A673 (cell line): ENCODE measurements at regions not wholly inside any gene's neighbourhood (a gene's known extent, or its start where the extent isn't known, plus 50 kb on each side); places are given as distances from the start of the nearest gene placed in this dataset.

Experiments used
- BruUV-seq: library from RNA; stranded (reverse); fragments of 400-500 nt; replicated peaks from 2 replicates; lab custom pipeline; 2021; lab: Mats Ljungman, UMichigan
- CTCF ChIA-PET: fragments of 300-600 bp; sonication (Branson Sonifier 250); formaldehyde crosslinking; loops from one replicate; lab custom pipeline; 2022; ENCODE audit warnings: antibody characterized with exemption; lab: Charles Lee
- POLR2A ChIA-PET: fragments of 300-600 bp; sonication (Branson Sonifier 250); formaldehyde crosslinking; loops from one replicate; lab custom pipeline; 2022; ENCODE audit warnings: antibody characterized with exemption; ENCODE audit not compliant: low non-redundant PET; lab: Charles Lee
- DNase-seq: peaks from one replicate; pipeline ENCODE4 v3.0.0-alpha.2; 2015; ENCODE audit warnings: low spot score
- H3K27ac ChIP-seq: fragments of 200-600 bp; sonication (generic); 2 replicates; pipeline ENCODE4 v1.5.1; 2016; ENCODE audit warnings: mixed run types, low read depth, mild to moderate bottlenecking, mixed read lengths, antibody characterized with exemption, low read length; ENCODE audit not compliant: poor library complexity, severe bottlenecking
- H3K27me3 ChIP-seq: fragments of 200-600 bp; sonication (generic); replicated peaks from 2 replicates; pipeline ENCODE4 v1.6.1; 2017; ENCODE audit warnings: mixed run types, low read depth, mild to moderate bottlenecking, mixed read lengths, antibody characterized with exemption, low read length; ENCODE audit not compliant: insufficient read depth, poor library complexity
- H3K36me3 ChIP-seq: fragments of 200-600 bp; sonication (generic); 2 replicates; pipeline ENCODE4 v1.6.1; 2016; ENCODE audit warnings: mixed run types, mild to moderate bottlenecking, mixed read lengths, antibody characterized with exemption, low read length; ENCODE audit not compliant: insufficient read depth, poor library complexity, severe bottlenecking
- H3K4me1 ChIP-seq: fragments of 200-600 bp; sonication (generic); 2 replicates; pipeline ENCODE4 v1.6.1; 2017; ENCODE audit warnings: mixed run types, mild to moderate bottlenecking, mixed read lengths, antibody characterized with exemption, low read length; ENCODE audit not compliant: insufficient read depth, poor library complexity, severe bottlenecking
- H3K4me3 ChIP-seq: fragments of 200-600 bp; sonication (generic); 2 replicates; pipeline ENCODE4 v1.5.1; 2016; ENCODE audit warnings: low read depth, mixed run types, mild to moderate bottlenecking, mixed read lengths, low read length; ENCODE audit not compliant: poor library complexity, severe bottlenecking
- H3K9me3 ChIP-seq: fragments of 200-600 bp; sonication (generic); 2 replicates; pipeline ENCODE4 v1.6.1; 2016; ENCODE audit warnings: mixed run types, low read depth, mild to moderate bottlenecking, mixed read lengths, antibody characterized with exemption, low read length; ENCODE audit not compliant: poor library complexity, severe bottlenecking
- EZH2 ChIP-seq: fragments of 200-600 bp; sonication (generic); IDR thresholded peaks from 2 replicates; pipeline ENCODE4 v1.6.1; 2017; ENCODE audit warnings: borderline replicate concordance, low read depth, mild to moderate bottlenecking, mixed read lengths, antibody characterized with exemption, low read length; ENCODE audit not compliant: poor library complexity, severe bottlenecking
- intact Hi-C: fragments of 100-400 bp; cut with micrococcal nuclease; formaldehyde crosslinking; loops from one replicate; pipeline ENCODE4 v1.10.0; 2022; ENCODE audit not compliant: unreplicated experiment
- TF ChIP-seq, protein P1 (sequence below): fragments of 300-800, 200-600 bp; sonication (generic); conservative IDR thresholded peaks from 2 replicates; pipeline ENCODE4 v1.5.1; 2017; ENCODE audit warnings: low read depth, mild to moderate bottlenecking, antibody characterized with exemption, low read length, moderate library complexity, mixed read lengths

DNA sequence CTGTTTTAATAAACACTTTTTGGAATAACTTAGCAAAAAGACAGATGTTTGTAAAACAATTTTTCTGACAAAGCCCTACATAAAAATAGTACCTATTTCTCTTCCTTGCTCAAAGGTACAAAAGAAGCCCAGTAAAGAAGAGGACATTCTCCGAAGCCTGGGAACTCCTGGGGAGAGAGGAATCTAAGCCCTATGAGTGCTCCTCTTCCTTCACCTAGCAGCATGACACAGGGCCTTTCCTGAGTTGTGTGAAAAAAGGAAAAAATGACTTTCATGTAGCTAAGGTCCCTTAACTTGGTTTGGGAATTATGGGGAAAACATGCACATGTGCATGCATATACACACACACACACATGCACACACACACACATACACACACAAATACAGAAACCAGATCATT lies 586.9 kb downstream of the TMA16 start:
- CTCF ChIA-PET: no interaction called here
- BruUV-seq: no TSS peak

DNA sequence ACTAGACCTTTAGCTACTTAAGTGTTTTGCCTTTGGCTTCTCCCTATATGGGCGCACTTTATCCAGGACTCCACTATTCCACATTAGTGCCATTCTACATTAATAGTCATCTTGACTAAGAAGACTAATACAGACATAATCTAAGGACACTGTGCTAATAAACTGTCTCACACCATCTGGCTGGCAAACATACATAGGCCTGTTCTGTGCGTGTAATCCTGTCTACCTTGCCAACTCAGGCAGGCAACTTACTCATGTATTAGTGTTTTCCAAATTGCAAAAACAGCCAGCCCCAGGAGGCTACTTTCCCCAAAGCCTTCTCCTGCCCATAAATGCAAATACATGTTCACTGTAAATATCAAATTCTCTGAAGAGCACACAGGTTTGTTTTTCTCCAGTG lies 587.3 kb downstream of the TMA16 start:
- H3K4me1 ChIP-seq: peaks cover 11% of the 10 kb centered on the region
- POLR2A ChIA-PET: no interaction called here
- no peak for DNase-seq
- H3K36me3 ChIP-seq: no peaks in the 10 kb centered on the region
- H3K27ac ChIP-seq: peak overlapping the region; percentile 44
- H3K9me3 ChIP-seq: no peaks in the 10 kb centered on the region
- CTCF ChIA-PET: no interaction called here
- H3K4me3 ChIP-seq: no peak overlapping the region
- H3K27me3 ChIP-seq: no peaks in the 10 kb centered on the region
- TF ChIP-seq EZH2: no peak
- TF ChIP-seq, protein P1, sequence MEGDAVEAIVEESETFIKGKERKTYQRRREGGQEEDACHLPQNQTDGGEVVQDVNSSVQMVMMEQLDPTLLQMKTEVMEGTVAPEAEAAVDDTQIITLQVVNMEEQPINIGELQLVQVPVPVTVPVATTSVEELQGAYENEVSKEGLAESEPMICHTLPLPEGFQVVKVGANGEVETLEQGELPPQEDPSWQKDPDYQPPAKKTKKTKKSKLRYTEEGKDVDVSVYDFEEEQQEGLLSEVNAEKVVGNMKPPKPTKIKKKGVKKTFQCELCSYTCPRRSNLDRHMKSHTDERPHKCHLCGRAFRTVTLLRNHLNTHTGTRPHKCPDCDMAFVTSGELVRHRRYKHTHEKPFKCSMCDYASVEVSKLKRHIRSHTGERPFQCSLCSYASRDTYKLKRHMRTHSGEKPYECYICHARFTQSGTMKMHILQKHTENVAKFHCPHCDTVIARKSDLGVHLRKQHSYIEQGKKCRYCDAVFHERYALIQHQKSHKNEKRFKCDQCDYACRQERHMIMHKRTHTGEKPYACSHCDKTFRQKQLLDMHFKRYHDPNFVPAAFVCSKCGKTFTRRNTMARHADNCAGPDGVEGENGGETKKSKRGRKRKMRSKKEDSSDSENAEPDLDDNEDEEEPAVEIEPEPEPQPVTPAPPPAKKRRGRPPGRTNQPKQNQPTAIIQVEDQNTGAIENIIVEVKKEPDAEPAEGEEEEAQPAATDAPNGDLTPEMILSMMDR: no peak
- no TSS peak for BruUV-seq
- intact Hi-C loops: loop anchor here (10.0 kb wide), 1 partner anchor 403 kb away; no protein-coding TSS in a partner anchor

More for the DNA sequence above, 586.9 kb downstream of the TMA16 start:
- intact Hi-C loops: loop anchor here (10.0 kb wide), 1 partner anchor 403 kb away; no protein-coding TSS in a partner anchor
- TF ChIP-seq, protein P1: no peak
- TF ChIP-seq EZH2: no peak
- Histone ChIP-seq H3K27ac (peak overlapping the region; percentile 44), H3K9me3 (no peaks in the 10 kb centered on the region), H3K4me1 (peaks cover 11% of the 10 kb centered on the region), H3K27me3 (no peaks in the 10 kb centered on the region), H3K4me3 (no peak overlapping the region), H3K36me3 (no peaks in the 10 kb centered on the region)
- POLR2A ChIA-PET: no interaction called here
- no peak for DNase-seq

DNA sequence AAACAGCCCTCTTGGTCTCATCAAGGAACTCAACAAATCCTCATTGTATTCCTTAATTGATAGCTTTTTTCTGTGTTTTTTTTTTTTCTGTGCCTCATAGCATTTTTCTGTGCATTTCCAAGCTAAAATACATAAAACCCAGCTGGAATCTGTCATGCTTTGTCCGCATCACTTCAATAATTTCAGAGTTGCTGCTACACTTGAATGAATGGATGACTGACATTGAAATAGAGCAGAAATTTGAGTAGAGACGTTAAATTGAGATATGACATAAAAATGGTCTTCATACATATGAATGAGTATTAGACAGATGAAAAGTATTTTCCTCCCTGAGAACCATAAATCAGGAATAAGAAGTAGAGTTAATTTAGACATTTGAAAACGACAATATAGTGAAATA lies 593.2 kb downstream of the TMA16 start:
- intact Hi-C loops: loop anchor here (10.0 kb wide), 1 partner anchor 397 kb away; no protein-coding TSS in a partner anchor
- H3K36me3 ChIP-seq: no peaks in the 10 kb centered on the region
- ChIA-PET CTCF (no interaction called here), POLR2A (no interaction called here)
- no peak overlapping the region for H3K4me3 ChIP-seq
- H3K9me3 ChIP-seq: no peaks in the 10 kb centered on the region
- DNase-seq: peak; percentile 22
- H3K4me1 ChIP-seq: peaks cover 15% of the 10 kb centered on the region
- no peaks in the 10 kb centered on the region for H3K27me3 ChIP-seq
- no peak for TF ChIP-seq EZH2
- TF ChIP-seq, protein P1: no peak
- no peak overlapping the region for H3K27ac ChIP-seq
- no TSS peak for BruUV-seq
